ENCODE measurements at regions not wholly inside any gene's neighbourhood (a gene's known extent, or its start where the extent isn't known, plus 50 kb on each side); places are given as distances from the start of the nearest gene placed in this dataset.

- TF ChIP-seq CTCF (IDR thresholded peaks at IDR 0.05), result no peak
- Mint-ChIP-seq H3K27ac (no peak overlapping the region), H3K9me3 (no peaks in the 10 kb centered on the region), H3K36me3 (no peaks in the 10 kb centered on the region), H3K27me3 (ENCODE audit: low read depth in 2 of 2) (no peaks in the 10 kb centered on the region), H3K4me1 (no peaks in the 10 kb centered on the region), H3K4me3 (no peak overlapping the region)
- Histone ChIP-seq H3K36me3 (ENCODE audit: control insufficient read depth, insufficient read depth, low read length) (no peaks in the 10 kb centered on the region), H3K4me1 (ENCODE audit: control insufficient read depth, insufficient read depth, low read length) (no peaks in the 10 kb centered on the region), H3K4me3 (ENCODE audit: low read length) (no peak overlapping the region), H3K27ac (ENCODE audit: low read length) (no peak overlapping the region), H3K27me3 (ENCODE audit: control insufficient read depth, insufficient read depth, low read length) (no peaks in the 10 kb centered on the region), H3K9me3 (ENCODE audit: control insufficient read depth, insufficient read depth, low read length) (no peaks in the 10 kb centered on the region)
- intact Hi-C loops (cut with micrococcal nuclease), result no loop called here
- DNase-seq (no peak), ATAC-seq (no peak)
- WGBS (ENCODE audit: insufficient coverage), result 94% methylated on average over 17 of the region's 17 CpGs
Measured at GRCh38 chr22:48699511-48699910, 1128.2 kb downstream of the BRD1 start.

GRCh38 chr22:48698618-48699017 lies 1129.1 kb downstream of the BRD1 start:
- Mint-ChIP-seq H3K4me3 (no peak overlapping the region), H3K9me3 (no peaks in the 10 kb centered on the region), H3K36me3 (no peaks in the 10 kb centered on the region), H3K27me3 (ENCODE audit: low read depth in 2 of 2) (no peaks in the 10 kb centered on the region), H3K27ac (no peak overlapping the region), H3K4me1 (no peaks in the 10 kb centered on the region)
- no peak for DNase-seq
- intact Hi-C loops (cut with micrococcal nuclease), result no loop called here
- 76% methylated on average over 11 of the region's 13 CpGs for WGBS (ENCODE audit: insufficient coverage)
- no peak overlapping the region for H3K27ac ChIP-seq (ENCODE audit: low read length)
- ATAC-seq, result no peak
- H3K4me3 ChIP-seq (ENCODE audit: low read length), result no peak overlapping the region
- no peak for TF ChIP-seq CTCF (IDR thresholded peaks at IDR 0.05)
- no peaks in the 10 kb centered on the region for H3K36me3 ChIP-seq (ENCODE audit: control insufficient read depth, insufficient read depth, low read length)
- no peaks in the 10 kb centered on the region for H3K4me1 ChIP-seq (ENCODE audit: control insufficient read depth, insufficient read depth, low read length)
- H3K27me3 ChIP-seq (ENCODE audit: control insufficient read depth, insufficient read depth, low read length), result no peaks in the 10 kb centered on the region
- H3K9me3 ChIP-seq (ENCODE audit: control insufficient read depth, insufficient read depth, low read length), result no peaks in the 10 kb centered on the region

GRCh38 chr22:48697694-48698276 lies 1129.9 kb downstream of the BRD1 start:
- H3K4me1 ChIP-seq (ENCODE audit: control insufficient read depth, insufficient read depth, low read length), result no peaks in the 10 kb centered on the region
- H3K9me3 ChIP-seq (ENCODE audit: control insufficient read depth, insufficient read depth, low read length), result no peaks in the 10 kb centered on the region
- Mint-ChIP-seq H3K4me1 (no peaks in the 10 kb centered on the region), H3K27me3 (ENCODE audit: low read depth in 2 of 2) (no peaks in the 10 kb centered on the region), H3K9me3 (no peaks in the 10 kb centered on the region), H3K27ac (no peak overlapping the region), H3K4me3 (no peak overlapping the region), H3K36me3 (no peaks in the 10 kb centered on the region)
- H3K4me3 ChIP-seq (ENCODE audit: low read length), result no peak overlapping the region
- TF ChIP-seq CTCF (IDR thresholded peaks at IDR 0.05), result no peak
- no peaks in the 10 kb centered on the region for H3K27me3 ChIP-seq (ENCODE audit: control insufficient read depth, insufficient read depth, low read length)
- no peaks in the 10 kb centered on the region for H3K36me3 ChIP-seq (ENCODE audit: control insufficient read depth, insufficient read depth, low read length)
- 94% methylated on average over 5 of the region's 6 CpGs for WGBS (ENCODE audit: insufficient coverage)
- DNase-seq, result no peak
- intact Hi-C loops (cut with micrococcal nuclease), result no loop called here
- no peak for ATAC-seq
- H3K27ac ChIP-seq (ENCODE audit: low read length), result no peak overlapping the region

GRCh38 chr22:48697223-48697622 lies 1130.5 kb downstream of the BRD1 start:
- no peaks in the 10 kb centered on the region for H3K4me1 ChIP-seq (ENCODE audit: control insufficient read depth, insufficient read depth, low read length)
- Mint-ChIP-seq H3K36me3 (no peaks in the 10 kb centered on the region), H3K4me1 (no peaks in the 10 kb centered on the region), H3K27me3 (ENCODE audit: low read depth in 2 of 2) (no peaks in the 10 kb centered on the region), H3K9me3 (no peaks in the 10 kb centered on the region), H3K4me3 (no peak overlapping the region), H3K27ac (no peak overlapping the region)
- H3K27me3 ChIP-seq (ENCODE audit: control insufficient read depth, insufficient read depth, low read length), result no peaks in the 10 kb centered on the region
- no peak for ATAC-seq
- no peak for TF ChIP-seq CTCF (IDR thresholded peaks at IDR 0.05)
- H3K9me3 ChIP-seq (ENCODE audit: control insufficient read depth, insufficient read depth, low read length), result no peaks in the 10 kb centered on the region
- H3K4me3 ChIP-seq (ENCODE audit: low read length), result no peak overlapping the region
- 76% methylated on average over 3 of the region's 3 CpGs for WGBS (ENCODE audit: insufficient coverage)
- H3K27ac ChIP-seq (ENCODE audit: low read length), result no peak overlapping the region
- DNase-seq, result no peak
- intact Hi-C loops (cut with micrococcal nuclease), result no loop called here
- H3K36me3 ChIP-seq (ENCODE audit: control insufficient read depth, insufficient read depth, low read length), result no peaks in the 10 kb centered on the region
